ENCODE measurements at regions not wholly inside any gene's neighbourhood (a gene's known extent, or its start where the extent isn't known, plus 50 kb on each side); places are given as distances from the start of the nearest gene placed in this dataset.

DNA sequence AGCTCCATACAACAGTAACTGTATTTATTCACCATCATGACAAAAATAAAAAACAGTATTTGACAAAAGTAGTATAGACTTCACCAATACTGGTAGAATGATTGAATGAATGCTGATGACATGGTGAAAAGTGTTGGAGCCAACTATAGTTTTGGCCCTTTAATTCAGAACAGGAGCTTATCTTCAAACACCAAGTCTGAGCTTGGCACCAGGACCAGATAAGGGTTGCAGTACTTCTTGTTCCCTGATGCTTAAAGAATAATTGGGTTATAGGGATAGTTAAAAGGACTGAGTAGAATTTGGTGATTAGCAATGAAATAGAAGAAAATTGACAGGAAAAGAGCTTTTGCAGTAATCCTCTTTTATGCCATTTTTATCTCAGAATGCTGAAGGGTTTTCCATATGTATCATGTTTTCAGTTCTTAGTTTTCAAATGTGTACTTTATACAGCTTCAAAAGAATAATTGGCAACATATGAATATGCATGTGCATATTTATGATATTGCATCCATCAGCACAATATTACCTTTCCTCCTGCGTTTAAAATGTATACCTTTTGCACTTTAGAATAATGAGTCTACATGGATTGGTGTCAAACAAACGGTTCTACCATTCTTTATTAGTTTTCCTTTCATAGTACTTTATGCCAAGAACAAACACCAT lies 214.2 kb upstream of the ARHGAP42 start:
- TF ChIP-seq REST (IDR thresholded peaks at IDR 0.05; ENCODE audit: insufficient read depth in 1 of 2, low read depth in 2 of 2, low read length in 2 of 2) (no peak), TAF1 (IDR thresholded peaks at IDR 0.05; ENCODE audit: borderline replicate concordance, insufficient read depth, low read length) (no peak), SIN3A (IDR thresholded peaks at IDR 0.05; ENCODE audit: borderline replicate concordance, insufficient read depth, low read length) (no peak), POLR2AphosphoS5 (IDR thresholded peaks at IDR 0.05; ENCODE audit: low read depth, low read length) (no peak), FOXP2 (optimal IDR thresholded peaks at IDR 0.05; ENCODE audit: borderline replicate concordance, extremely low read depth, extremely low read length, insufficient read depth) (no peak)

DNA sequence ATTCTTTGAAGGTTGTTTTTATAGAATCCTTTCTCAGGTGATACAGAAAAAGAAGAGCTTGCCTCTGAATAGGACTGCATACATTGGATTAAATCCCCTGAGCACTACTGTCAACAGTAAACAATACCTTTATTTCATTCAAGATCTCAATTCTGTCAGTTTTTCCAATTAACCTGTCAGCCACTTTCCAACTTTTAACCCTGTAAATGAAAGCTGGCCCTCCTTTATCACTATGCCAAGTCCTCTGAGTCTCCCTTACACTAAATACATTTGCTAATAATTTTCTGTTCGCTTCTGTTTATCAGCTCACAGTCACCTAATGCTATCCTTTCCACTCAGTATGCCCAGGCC lies 213.7 kb upstream of the ARHGAP42 start:
- TF ChIP-seq POLR2AphosphoS5 (IDR thresholded peaks at IDR 0.05; ENCODE audit: low read depth, low read length): no peak
- no peak for TF ChIP-seq SIN3A (IDR thresholded peaks at IDR 0.05; ENCODE audit: borderline replicate concordance, insufficient read depth, low read length)
- TF ChIP-seq TAF1 (IDR thresholded peaks at IDR 0.05; ENCODE audit: borderline replicate concordance, insufficient read depth, low read length): no peak
- no peak for TF ChIP-seq FOXP2 (optimal IDR thresholded peaks at IDR 0.05; ENCODE audit: borderline replicate concordance, extremely low read depth, extremely low read length, insufficient read depth)
- no peak for TF ChIP-seq REST (IDR thresholded peaks at IDR 0.05; ENCODE audit: insufficient read depth in 1 of 2, low read depth in 2 of 2, low read length in 2 of 2)

GRCh38 chr11:100484948-100485347 lies 202.1 kb upstream of the ARHGAP42 start:
- TF ChIP-seq TAF1 (IDR thresholded peaks at IDR 0.05; ENCODE audit: borderline replicate concordance, insufficient read depth, low read length): no peak
- TF ChIP-seq POLR2AphosphoS5 (IDR thresholded peaks at IDR 0.05; ENCODE audit: low read depth, low read length): no peak
- TF ChIP-seq FOXP2 (optimal IDR thresholded peaks at IDR 0.05; ENCODE audit: borderline replicate concordance, extremely low read depth, extremely low read length, insufficient read depth): no peak
- TF ChIP-seq SIN3A (IDR thresholded peaks at IDR 0.05; ENCODE audit: borderline replicate concordance, insufficient read depth, low read length): no peak
- TF ChIP-seq REST (IDR thresholded peaks at IDR 0.05; ENCODE audit: insufficient read depth in 1 of 2, low read depth in 2 of 2, low read length in 2 of 2): no peak

DNA sequence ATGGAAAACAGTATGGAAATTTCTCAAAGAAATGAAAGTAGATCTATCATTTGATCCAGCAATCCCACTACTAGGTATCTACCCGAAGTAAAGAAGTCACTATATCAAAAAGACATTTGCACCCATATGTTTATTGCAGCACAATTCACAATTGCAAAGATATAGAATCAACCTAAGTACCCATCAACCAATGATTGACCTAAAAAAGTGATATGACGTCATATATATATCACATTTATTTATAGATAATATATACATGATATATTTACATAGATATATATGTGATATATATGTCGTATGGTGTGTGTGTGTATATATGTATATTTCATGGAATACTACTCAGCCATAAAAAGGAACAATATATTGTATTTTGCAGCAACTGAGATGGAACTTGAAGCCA lies 188.3 kb upstream of the ARHGAP42 start:
- TF ChIP-seq REST (IDR thresholded peaks at IDR 0.05; ENCODE audit: insufficient read depth in 1 of 2, low read depth in 2 of 2, low read length in 2 of 2) (no peak), FOXP2 (optimal IDR thresholded peaks at IDR 0.05; ENCODE audit: borderline replicate concordance, extremely low read depth, extremely low read length, insufficient read depth) (no peak), SIN3A (IDR thresholded peaks at IDR 0.05; ENCODE audit: borderline replicate concordance, insufficient read depth, low read length) (no peak), POLR2AphosphoS5 (IDR thresholded peaks at IDR 0.05; ENCODE audit: low read depth, low read length) (no peak), TAF1 (IDR thresholded peaks at IDR 0.05; ENCODE audit: borderline replicate concordance, insufficient read depth, low read length) (no peak)

Data from PFSK-1 (cell line).